ENCODE measurements at regions not wholly inside any gene's neighbourhood (a gene's known extent, or its start where the extent isn't known, plus 50 kb on each side); places are given as distances from the start of the nearest gene placed in this dataset.
A peak's percentile ranks its signal among the peaks of the same experiment; 100 is the strongest.

DNA sequence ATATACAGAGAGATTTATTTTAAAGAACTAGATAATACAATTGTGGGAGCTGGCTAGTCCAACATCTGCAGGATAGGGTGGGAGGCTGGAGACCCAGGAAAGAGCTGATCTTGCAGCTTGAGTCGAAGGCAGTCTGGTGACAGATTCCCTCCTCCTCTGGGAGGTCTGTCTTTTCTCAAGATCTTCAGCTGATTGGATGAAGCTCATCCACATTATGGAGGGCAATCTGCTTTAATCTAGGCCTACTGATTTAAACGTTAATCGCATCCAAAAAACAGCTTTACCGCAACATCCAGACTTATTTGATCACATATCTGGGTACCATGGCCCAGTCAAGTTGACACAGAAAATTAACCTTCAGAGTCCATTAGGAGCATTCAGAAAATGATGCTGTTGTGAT lies 168.1 kb downstream of the ATPSCKMT start:
- no peak for ATAC-seq

DNA sequence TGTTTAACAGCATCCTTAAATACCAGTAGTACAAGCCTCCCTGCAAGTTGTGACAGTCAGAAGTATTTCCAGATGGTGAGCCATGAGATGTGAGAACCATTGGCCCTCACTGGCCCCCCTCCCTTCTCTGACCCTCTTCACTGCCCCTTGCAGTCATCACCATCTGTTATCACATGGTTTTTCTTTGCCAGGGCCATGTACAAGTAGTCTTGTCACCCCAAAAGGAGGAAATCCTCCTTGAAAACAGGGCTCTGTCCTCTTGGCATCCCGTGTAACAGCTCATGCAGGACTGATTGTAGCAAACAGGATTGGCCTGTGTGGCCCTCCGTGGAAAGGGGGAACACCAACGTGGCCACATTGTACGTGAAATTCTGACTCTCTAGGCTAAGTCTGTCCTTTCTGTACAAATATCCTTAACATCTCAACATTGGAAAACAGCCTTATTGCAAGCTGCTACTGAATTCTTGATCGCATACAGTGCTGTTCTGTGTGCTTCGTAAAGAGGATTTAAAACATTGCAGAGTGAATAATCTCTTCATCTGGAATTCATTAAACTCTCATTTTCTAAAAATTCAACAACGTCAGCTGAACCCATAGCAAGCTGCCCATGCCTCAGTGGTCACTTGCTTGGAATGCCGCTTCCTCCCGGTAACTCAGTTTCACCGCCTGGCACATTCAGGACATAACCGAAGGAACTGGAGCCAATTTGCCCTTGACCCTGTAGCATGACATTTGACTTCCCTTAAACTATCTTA lies 171.7 kb downstream of the ATPSCKMT start:
- ATAC-seq = peak; percentile 72
- TF ChIP-seq, protein P1, sequence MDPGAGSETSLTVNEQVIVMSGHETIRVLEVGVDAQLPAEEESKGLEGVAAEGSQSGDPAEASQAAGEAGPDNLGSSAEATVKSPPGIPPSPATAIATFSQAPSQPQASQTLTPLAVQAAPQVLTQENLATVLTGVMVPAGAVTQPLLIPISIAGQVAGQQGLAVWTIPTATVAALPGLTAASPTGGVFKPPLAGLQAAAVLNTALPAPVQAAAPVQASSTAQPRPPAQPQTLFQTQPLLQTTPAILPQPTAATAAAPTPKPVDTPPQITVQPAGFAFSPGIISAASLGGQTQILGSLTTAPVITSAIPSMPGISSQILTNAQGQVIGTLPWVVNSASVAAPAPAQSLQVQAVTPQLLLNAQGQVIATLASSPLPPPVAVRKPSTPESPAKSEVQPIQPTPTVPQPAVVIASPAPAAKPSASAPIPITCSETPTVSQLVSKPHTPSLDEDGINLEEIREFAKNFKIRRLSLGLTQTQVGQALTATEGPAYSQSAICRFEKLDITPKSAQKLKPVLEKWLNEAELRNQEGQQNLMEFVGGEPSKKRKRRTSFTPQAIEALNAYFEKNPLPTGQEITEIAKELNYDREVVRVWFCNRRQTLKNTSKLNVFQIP (CRISPR knock-in tag; IDR thresholded peaks at IDR 0.05; ENCODE audit: borderline replicate concordance, low read depth) = no peak
- TF ChIP-seq ARNTL (CRISPR knock-in tag; IDR thresholded peaks at IDR 0.05; ENCODE audit: borderline replicate concordance, low read depth) (no peak), ZFP3 (CRISPR knock-in tag; IDR thresholded peaks at IDR 0.05) (no peak), TCF4 (CRISPR knock-in tag; IDR thresholded peaks at IDR 0.05; ENCODE audit: borderline replicate concordance) (no peak), ZNF70 (CRISPR knock-in tag; IDR thresholded peaks at IDR 0.05) (no peak), ZNF565 (CRISPR knock-in tag; conservative IDR thresholded peaks at IDR 0.05; ENCODE audit: low read depth) (no peak), ESRRG (CRISPR knock-in tag; IDR thresholded peaks at IDR 0.05) (no peak), ISL1 (CRISPR knock-in tag; IDR thresholded peaks at IDR 0.05) (no peak), RARB (CRISPR knock-in tag; IDR thresholded peaks at IDR 0.05) (no peak)
- TF ChIP-seq, protein P2, sequence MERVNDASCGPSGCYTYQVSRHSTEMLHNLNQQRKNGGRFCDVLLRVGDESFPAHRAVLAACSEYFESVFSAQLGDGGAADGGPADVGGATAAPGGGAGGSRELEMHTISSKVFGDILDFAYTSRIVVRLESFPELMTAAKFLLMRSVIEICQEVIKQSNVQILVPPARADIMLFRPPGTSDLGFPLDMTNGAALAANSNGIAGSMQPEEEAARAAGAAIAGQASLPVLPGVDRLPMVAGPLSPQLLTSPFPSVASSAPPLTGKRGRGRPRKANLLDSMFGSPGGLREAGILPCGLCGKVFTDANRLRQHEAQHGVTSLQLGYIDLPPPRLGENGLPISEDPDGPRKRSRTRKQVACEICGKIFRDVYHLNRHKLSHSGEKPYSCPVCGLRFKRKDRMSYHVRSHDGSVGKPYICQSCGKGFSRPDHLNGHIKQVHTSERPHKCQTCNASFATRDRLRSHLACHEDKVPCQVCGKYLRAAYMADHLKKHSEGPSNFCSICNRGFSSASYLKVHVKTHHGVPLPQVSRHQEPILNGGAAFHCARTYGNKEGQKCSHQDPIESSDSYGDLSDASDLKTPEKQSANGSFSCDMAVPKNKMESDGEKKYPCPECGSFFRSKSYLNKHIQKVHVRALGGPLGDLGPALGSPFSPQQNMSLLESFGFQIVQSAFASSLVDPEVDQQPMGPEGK (CRISPR knock-in tag; IDR thresholded peaks at IDR 0.05; ENCODE audit: borderline replicate concordance) = no peak
- TF ChIP-seq, protein P3, sequence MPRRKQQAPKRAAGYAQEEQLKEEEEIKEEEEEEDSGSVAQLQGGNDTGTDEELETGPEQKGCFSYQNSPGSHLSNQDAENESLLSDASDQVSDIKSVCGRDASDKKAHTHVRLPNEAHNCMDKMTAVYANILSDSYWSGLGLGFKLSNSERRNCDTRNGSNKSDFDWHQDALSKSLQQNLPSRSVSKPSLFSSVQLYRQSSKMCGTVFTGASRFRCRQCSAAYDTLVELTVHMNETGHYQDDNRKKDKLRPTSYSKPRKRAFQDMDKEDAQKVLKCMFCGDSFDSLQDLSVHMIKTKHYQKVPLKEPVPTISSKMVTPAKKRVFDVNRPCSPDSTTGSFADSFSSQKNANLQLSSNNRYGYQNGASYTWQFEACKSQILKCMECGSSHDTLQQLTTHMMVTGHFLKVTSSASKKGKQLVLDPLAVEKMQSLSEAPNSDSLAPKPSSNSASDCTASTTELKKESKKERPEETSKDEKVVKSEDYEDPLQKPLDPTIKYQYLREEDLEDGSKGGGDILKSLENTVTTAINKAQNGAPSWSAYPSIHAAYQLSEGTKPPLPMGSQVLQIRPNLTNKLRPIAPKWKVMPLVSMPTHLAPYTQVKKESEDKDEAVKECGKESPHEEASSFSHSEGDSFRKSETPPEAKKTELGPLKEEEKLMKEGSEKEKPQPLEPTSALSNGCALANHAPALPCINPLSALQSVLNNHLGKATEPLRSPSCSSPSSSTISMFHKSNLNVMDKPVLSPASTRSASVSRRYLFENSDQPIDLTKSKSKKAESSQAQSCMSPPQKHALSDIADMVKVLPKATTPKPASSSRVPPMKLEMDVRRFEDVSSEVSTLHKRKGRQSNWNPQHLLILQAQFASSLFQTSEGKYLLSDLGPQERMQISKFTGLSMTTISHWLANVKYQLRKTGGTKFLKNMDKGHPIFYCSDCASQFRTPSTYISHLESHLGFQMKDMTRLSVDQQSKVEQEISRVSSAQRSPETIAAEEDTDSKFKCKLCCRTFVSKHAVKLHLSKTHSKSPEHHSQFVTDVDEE (CRISPR knock-in tag; IDR thresholded peaks at IDR 0.05) = no peak

More for the DNA sequence above, 168.1 kb downstream of the ATPSCKMT start:
- TF ChIP-seq ZNF565 (CRISPR knock-in tag; conservative IDR thresholded peaks at IDR 0.05; ENCODE audit: low read depth) (no peak), TCF4 (CRISPR knock-in tag; IDR thresholded peaks at IDR 0.05; ENCODE audit: borderline replicate concordance) (peak; percentile 23; the same call in 1 of the 2 replicates), ARNTL (CRISPR knock-in tag; IDR thresholded peaks at IDR 0.05; ENCODE audit: borderline replicate concordance, low read depth) (no peak)

DNA sequence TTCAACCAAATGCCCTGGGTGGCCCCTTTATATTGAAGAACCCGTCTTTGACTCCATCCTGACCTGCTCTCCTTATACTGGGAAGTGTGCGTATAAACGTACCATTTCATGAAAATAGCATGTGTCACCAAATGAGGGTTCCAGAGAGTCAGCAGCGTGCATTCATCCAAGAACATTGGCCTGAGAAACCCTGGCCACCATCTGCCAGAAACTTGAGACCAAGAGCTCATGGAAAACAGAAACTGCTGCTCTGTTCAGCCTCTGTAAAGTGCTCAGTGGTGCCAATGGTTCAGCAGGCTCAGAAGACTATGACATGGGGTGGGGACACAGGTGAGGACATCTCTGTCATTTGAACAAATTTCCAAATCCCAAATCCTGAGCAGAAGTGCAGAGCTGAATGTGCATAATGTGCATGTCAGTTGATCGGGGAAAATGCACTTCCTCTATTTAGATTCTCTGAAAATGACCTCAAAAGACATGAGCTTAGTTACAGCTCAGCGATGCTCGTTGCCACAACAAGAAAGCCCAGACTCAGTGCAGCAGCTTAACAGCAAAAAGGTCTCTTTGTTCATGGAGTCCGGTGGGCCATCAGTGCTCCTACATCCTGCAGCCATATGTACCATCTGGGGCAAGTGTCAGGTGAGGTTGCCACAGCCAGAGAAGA lies 176.1 kb downstream of the ATPSCKMT start:
- TF ChIP-seq GLIS3 (CRISPR knock-in tag; IDR thresholded peaks at IDR 0.05) = no peak
- no peak for TF ChIP-seq ZC3H10 (CRISPR knock-in tag; IDR thresholded peaks at IDR 0.05)
- no peak for TF ChIP-seq SNAI2 (CRISPR knock-in tag; IDR thresholded peaks at IDR 0.05)
- TF ChIP-seq CSDC2 (CRISPR knock-in tag; IDR thresholded peaks at IDR 0.05) = no peak
- TF ChIP-seq ISL1 (CRISPR knock-in tag; IDR thresholded peaks at IDR 0.05) = no peak
- no peak for TF ChIP-seq TOX (CRISPR knock-in tag; IDR thresholded peaks at IDR 0.05; ENCODE audit: borderline replicate concordance)
- TF ChIP-seq ZNF565 (CRISPR knock-in tag; conservative IDR thresholded peaks at IDR 0.05; ENCODE audit: low read depth) = no peak
- TF ChIP-seq ZFP3 (CRISPR knock-in tag; IDR thresholded peaks at IDR 0.05) = no peak
- no peak for TF ChIP-seq ZFP30 (CRISPR knock-in tag; IDR thresholded peaks at IDR 0.05)
- TF ChIP-seq ZNF70 (CRISPR knock-in tag; IDR thresholded peaks at IDR 0.05) = no peak
- TF ChIP-seq, protein P2 (CRISPR knock-in tag; IDR thresholded peaks at IDR 0.05; ENCODE audit: borderline replicate concordance) = no peak
- TF ChIP-seq ESRRG (CRISPR knock-in tag; IDR thresholded peaks at IDR 0.05) = no peak
- TF ChIP-seq OSR1 (CRISPR knock-in tag; IDR thresholded peaks at IDR 0.05) = no peak
- TF ChIP-seq, protein P4, sequence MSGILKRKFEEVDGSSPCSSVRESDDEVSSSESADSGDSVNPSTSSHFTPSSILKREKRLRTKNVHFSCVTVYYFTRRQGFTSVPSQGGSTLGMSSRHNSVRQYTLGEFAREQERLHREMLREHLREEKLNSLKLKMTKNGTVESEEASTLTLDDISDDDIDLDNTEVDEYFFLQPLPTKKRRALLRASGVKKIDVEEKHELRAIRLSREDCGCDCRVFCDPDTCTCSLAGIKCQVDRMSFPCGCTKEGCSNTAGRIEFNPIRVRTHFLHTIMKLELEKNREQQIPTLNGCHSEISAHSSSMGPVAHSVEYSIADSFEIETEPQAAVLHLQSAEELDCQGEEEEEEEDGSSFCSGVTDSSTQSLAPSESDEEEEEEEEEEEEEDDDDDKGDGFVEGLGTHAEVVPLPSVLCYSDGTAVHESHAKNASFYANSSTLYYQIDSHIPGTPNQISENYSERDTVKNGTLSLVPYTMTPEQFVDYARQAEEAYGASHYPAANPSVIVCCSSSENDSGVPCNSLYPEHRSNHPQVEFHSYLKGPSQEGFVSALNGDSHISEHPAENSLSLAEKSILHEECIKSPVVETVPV (CRISPR knock-in tag; IDR thresholded peaks at IDR 0.05) = no peak
- ATAC-seq = no peak

Data from SK-N-SH treated with all-trans-retinoic acid at 6 μM for 48 hours (cell line).